HG02885 (cell line): ENCODE measurements at regions not wholly inside any gene's neighbourhood (a gene's known extent, or its start where the extent isn't known, plus 50 kb on each side); places are given as distances from the start of the nearest gene placed in this dataset.
"Not testable (repeated sequence)": the region's sequence is repeated elsewhere in the genome, so short reads cannot be mapped to it uniquely, and the experiment has no call there.

Experiments used
- ATAC-seq: cut with Tn5 transposase; IDR thresholded peaks from one replicate; pipeline ENCODE4 v1.9.1; 2021; ENCODE audit warnings: mild to moderate bottlenecking; ENCODE audit not compliant: unreplicated experiment, poor library complexity

- ATAC-seq, result no peak
Observed at GRCh38 chr3:33956206-33956605, 157.8 kb downstream of the PDCD6IP start.

- ATAC-seq, result no peak
Observed at GRCh38 chr3:33956776-33957175, 158.3 kb downstream of the PDCD6IP start.

- ATAC-seq, result no peak
Observed at GRCh38 chr3:33957176-33957575, 158.7 kb downstream of the PDCD6IP start.

- no peak for ATAC-seq
Observed at GRCh38 chr3:33958661-33959060, 160.2 kb downstream of the PDCD6IP start.

GRCh38 chr3:33962396-33962795 lies 164.0 kb downstream of the PDCD6IP start:
- no peak for ATAC-seq

- ATAC-seq, result not testable (repeated sequence)
Observed at GRCh38 chr3:33970180-33970579, 171.8 kb downstream of the PDCD6IP start.

- ATAC-seq, result no peak
Observed at GRCh38 chr3:33971055-33971454, 172.6 kb downstream of the PDCD6IP start.

- ATAC-seq, result no peak
Observed at GRCh38 chr3:33975463-33975862, 177.0 kb downstream of the PDCD6IP start.

- ATAC-seq, result no peak
Observed at GRCh38 chr3:33977227-33977626, 178.8 kb downstream of the PDCD6IP start.

- no peak for ATAC-seq
Observed at GRCh38 chr3:33980252-33980651, 181.8 kb downstream of the PDCD6IP start.

GRCh38 chr3:33982269-33982798 lies 183.9 kb downstream of the PDCD6IP start:
- ATAC-seq, result no peak

GRCh38 chr3:33982949-33983348 lies 184.5 kb downstream of the PDCD6IP start:
- not testable (repeated sequence) for ATAC-seq

GRCh38 chr3:33989229-33989628 lies 190.8 kb downstream of the PDCD6IP start:
- ATAC-seq, result no peak

- no peak for ATAC-seq
Observed at GRCh38 chr3:33991673-33992072, 193.2 kb downstream of the PDCD6IP start.

- no peak for ATAC-seq
Observed at GRCh38 chr3:33993631-33994030, 195.2 kb downstream of the PDCD6IP start.

- ATAC-seq, result no peak
Observed at GRCh38 chr3:33994568-33994967, 196.1 kb downstream of the PDCD6IP start.

- no peak for ATAC-seq
Observed at GRCh38 chr3:34000301-34000700, 201.9 kb downstream of the PDCD6IP start.

GRCh38 chr3:34001022-34001421 lies 202.6 kb downstream of the PDCD6IP start:
- ATAC-seq, result no peak

- no peak for ATAC-seq
Observed at GRCh38 chr3:34001990-34002389, 203.6 kb downstream of the PDCD6IP start.

GRCh38 chr3:34002569-34003100 lies 204.2 kb downstream of the PDCD6IP start:
- ATAC-seq, result no peak

GRCh38 chr3:34005886-34006285 lies 207.5 kb downstream of the PDCD6IP start:
- ATAC-seq, result no peak

GRCh38 chr3:34008191-34008590 lies 209.8 kb downstream of the PDCD6IP start:
- no peak for ATAC-seq
